HG03460 (cell line): ENCODE measurements at regions not wholly inside any gene's neighbourhood (a gene's known extent, or its start where the extent isn't known, plus 50 kb on each side); places are given as distances from the start of the nearest gene placed in this dataset.
"Not testable (repeated sequence)": the region's sequence is repeated elsewhere in the genome, so short reads cannot be mapped to it uniquely, and the experiment has no call there.

Experiments
- ATAC-seq: cut with Tn5 transposase; IDR thresholded peaks from one replicate; pipeline ENCODE4 v1.9.1; 2021; ENCODE audit not compliant: unreplicated experiment

DNA sequence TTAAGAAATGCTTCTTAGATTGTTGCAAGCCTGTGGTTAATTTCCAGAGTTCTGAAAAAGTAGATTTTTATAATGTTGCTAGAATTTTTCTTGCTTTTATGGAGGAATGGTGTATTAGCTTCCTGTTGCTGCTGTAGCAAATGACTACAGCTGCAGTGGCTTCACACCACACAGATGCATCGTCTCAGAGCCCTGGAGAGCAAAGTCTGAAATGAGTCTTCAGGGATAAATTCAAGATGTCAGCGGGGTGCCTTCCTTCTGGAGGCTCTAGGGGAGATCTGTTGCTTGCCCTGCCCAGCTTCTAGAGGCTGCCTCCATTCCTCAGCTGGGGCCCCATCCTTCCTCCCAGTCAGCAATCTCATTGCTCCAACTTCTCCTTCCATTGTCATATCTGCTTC, 187.8 kb downstream of the ZNF516 start:
- no peak for ATAC-seq

- no peak for ATAC-seq
These were observed 188.3 kb downstream of the ZNF516 start for GRCh38 chr18:76306685-76307292.

- no peak for ATAC-seq
These were observed 209.2 kb downstream of the ZNF516 start for GRCh38 chr18:76285866-76286265.

DNA sequence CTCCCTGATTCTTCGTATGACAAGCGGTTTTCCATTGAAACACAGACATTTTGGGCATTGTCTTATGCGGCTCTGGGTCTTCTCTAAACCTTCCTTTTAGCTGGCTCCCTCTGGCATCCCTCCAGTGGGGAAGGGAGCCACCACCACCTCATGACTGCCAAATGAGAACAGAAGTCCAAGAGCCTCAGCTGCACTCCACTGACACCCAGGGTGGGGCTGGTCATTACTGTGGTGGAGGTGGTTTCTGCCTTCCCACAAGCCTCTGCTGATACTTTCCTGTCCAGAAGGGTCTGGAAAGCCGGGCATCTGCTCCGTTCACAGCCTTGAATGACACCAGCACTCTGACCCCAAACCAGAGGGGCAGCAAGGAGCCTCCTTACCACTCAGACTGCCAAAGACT, 213.5 kb downstream of the ZNF516 start:
- no peak for ATAC-seq

- no peak for ATAC-seq
These were observed 217.2 kb downstream of the ZNF516 start for GRCh38 chr18:76277801-76278200.

- no peak for ATAC-seq
These were observed 219.2 kb downstream of the ZNF516 start for GRCh38 chr18:76275727-76276313.

DNA sequence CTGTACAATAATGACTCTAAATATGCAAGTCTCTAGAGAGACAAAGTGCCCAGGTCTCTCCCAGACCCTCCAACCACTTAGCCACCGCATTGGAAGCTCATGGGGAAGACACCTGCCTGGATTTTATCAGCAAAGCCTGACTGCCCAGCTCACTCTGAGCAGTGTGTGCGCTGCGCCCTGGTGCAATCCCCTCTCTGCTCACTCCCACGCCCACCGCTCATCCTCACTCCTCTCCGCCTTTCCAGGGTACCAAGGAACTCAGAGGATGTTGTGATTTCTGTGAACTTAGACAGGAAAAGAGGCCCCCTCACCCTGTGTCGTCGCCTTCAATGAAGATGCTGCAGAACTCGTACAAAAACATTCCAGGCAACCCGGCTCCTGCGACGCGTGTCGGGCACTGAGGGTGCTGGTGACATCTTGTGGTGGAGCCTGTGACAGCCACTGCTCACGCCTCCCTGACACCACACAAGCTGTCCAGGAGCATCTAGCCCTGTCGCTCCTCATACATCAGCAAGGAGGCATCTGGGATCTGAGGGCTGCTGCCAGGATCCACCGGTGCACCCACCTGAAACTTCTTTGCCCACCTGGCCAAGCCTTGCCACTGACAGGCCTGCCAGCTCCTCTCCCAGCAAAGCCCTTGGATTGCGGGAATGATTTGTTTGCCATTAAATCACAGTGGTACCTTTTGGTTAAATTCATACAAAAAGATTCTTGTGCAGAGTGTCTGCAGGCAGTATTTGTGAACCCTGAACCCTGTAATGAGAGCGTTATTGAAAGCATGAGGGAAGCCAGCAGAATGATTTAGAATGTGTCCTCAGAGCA, 220.4 kb downstream of the ZNF516 start:
- no peak for ATAC-seq

DNA sequence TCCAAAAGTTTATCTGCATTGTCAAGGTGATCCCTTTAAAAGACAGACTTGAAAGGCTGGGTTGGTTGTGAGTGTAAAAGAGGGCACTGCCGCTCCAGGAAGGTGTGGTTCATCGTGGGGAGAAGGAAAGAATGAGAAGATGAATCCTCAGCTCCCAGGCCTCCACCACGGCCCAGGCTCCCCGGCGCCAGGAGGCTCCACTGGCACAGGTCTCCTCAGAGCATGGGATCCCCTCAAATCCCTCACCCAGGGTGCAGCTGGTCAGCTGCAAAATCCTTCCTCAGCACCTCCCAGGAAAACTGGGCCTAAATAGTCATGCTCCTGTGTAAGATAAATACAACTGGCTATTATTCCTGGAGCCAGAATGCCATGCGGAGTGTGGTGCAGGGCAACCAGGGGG, 221.1 kb downstream of the ZNF516 start:
- no peak for ATAC-seq

DNA sequence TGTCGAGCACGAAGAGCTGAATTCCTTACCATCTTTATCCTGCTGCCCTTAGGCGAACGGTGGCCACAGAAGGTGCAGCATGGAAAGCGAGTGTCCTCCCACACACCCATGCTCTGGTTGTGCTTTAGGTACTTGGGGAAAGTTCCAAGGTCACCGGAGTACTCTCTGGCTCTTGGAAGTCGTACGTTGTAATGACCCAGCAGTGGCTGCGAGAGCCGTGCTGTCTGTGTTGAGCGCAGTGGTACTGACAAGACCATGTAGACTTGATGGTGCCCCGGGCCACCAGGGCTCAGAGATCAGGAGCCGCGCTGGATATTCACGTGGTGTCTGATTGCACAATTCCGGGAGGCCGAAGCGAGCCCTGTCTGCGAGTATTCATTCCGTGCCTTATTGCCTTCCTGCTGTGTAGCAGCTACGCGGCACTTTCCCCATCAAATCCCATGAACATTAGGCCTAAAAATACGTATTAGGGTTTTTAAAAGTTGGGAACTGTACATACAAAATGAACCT, 222.0 kb downstream of the ZNF516 start:
- ATAC-seq: no peak

GRCh38 chr18:76267423-76267822, 227.6 kb downstream of the ZNF516 start:
- not testable (repeated sequence) for ATAC-seq

GRCh38 chr18:76266236-76266991, 228.6 kb downstream of the ZNF516 start:
- ATAC-seq: no peak

DNA sequence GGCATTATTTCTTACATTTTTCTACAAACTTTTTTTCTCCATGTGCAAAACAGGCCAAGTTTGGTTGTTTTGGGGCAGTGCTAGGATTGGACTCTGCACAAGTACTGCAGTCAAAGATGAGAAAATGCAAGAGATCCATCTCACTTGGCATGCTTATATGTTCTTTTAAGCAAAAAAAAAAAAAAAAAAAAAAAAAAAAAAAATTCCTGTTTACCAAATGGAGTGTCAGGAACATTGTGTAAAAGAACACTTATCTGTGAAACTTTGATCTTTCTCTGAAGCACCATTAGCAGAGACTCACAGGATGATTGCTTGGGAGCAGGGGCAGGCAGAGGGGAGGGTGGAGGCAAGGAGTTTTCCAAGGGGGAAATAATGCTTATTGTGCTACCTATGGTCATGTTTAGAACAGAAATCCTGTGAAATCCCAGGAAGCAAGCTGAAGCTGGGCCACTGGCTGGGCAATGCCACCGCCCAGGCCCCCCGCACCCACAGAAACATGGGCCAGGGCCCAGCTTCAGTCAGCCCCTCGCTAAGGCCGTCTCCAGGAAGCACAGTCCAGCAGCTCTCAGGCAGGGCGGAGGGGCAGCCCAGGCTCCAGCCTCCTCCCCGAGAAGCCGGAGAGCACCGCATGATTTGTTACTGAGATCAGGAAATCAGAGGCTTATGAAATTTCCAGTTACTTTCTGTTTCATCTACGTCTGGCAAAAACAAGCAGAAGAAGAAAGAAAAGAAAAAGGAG, 229.4 kb downstream of the ZNF516 start:
- no peak for ATAC-seq

DNA sequence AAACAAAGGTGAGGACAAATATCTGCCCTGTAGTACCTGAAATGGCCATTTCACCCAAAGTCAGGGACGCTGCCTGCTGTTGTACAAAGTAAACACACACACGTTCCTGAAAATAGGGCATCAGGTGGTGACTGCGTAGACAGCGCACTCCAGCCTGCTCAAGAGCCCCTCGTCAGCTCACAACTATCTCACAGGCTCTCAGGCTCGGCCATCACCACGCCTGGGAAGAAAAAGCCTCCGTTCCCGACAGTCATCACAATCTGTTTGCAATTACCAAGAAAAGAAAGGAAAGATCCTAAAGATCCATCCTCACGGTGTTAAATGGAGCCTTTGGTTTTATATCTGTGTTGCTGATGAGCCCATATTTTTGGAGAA, 230.2 kb downstream of the ZNF516 start:
- no peak for ATAC-seq

- ATAC-seq: no peak
These were observed 230.7 kb downstream of the ZNF516 start for GRCh38 chr18:76264198-76264875.

DNA sequence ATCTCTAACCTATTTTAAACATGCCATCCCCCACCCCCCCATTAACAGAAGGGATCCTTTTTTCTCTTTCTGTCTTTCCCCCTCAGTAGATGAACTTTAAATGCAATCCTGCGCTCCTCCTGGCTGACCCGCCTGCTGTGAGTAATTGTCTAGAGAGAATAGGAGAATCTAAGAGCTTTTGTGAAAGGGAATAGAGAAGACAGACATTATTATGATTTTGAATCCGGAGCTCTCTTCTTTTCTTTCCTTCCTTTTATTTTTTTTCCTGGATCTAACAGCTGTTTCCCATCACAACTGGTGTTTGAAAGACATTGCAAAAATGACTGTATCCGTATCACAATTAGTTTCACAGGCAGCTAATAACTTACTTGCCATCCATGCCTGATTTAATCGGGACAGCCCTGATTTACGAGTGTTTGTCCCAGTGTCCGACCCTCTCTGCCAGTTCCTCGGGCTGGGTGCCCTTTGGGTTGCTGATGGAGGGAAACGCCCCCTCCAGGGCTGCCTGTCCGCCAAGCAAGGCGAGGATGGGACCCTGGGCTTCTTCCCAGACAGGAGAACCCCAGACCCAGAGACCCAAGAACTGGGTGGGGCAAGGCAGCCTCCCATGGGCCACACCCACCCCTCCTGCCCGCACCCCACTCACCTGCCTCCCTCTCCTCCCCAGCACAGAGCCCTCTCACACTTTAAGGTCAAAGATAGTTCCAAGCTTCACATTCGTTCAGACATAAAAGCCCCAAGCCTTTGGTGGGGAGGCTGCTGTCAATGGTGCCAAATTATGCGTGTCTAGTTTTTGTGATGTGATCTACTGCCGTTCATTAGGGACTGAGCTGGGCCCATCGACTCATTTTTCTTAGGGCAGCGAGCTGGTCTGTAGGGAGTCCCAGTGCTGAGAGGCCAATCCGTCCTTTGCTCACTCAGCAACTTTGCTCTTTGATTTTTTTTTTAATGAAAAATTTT, 231.7 kb downstream of the ZNF516 start:
- ATAC-seq: no peak

DNA sequence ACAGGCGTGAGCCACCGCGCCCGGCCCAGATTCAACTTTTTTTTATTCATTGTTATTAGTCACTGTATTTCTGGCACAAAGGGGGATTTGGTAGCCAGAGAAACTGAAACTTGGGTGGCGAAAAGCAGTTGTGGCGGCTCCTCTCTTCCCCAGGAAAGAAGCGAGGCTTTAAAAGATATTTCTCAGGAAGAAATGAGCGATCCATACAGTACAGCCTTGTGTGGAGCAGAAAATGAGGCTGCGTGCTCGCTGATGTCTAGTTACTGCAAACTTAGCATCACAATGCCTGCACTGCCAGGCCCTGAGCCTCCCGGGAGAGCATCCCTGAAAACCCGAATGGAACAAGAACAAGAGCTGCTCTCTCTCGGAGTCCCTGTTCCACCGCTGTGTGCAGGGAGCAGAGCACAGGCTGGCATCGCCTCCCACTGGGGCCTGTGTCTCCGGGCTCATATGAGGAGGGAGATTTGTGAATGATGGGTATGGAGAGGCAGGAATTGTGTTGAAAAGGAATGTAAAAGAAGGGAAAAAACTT, 234.0 kb downstream of the ZNF516 start:
- ATAC-seq: no peak

DNA sequence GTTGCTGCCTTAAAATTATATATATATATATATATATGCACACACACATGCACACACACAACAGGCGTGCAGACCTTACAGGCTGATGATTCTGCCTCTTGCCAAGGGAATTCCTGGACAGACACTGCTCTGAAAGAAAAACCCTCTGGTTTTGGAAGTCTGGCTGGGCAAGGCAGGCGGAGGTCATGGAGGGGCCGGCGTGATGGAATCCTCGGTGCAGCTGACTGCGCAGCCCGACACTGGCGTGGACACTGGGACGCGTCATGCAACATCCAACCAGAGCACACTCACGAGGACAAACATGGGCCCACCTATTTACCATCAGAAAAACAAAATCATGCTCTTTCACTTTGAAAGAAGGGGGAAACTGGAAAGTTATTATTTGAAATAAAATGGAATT, 235.3 kb downstream of the ZNF516 start:
- ATAC-seq: no peak

- ATAC-seq: no peak
These were observed 235.9 kb downstream of the ZNF516 start for GRCh38 chr18:76259096-76259495.

DNA sequence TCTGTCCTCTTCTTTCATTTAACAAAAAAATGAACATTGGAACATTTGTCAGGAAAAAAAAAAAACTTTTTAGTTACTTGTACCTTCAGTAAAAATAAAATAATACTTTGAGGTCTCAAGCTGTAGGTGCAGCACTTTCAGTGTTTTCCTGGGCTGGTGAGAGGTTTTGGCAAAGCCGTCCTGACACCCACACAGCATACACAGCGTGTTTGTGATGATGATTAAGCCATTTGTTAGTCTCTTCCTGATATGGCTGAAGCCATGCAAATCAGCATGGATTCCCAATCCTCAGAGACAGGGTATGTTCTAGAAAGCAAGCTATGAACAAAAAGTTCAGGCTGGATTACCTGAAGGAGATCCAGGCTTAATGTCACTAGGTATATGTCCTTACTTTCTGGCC, 236.8 kb downstream of the ZNF516 start:
- no peak for ATAC-seq
